OCI-LY3 (cell line): ENCODE measurements at regions not wholly inside any gene's neighbourhood (a gene's known extent, or its start where the extent isn't known, plus 50 kb on each side); places are given as distances from the start of the nearest gene placed in this dataset.
A peak's percentile ranks its signal among the peaks of the same experiment; 100 is the strongest.

ENCODE experiments used
- H2AFZ ChIP-seq: fragments of 200-600, 300-600 bp; shearing (Covaris generic); 2 replicates; pipeline ENCODE4 v1.6.0; 2014; ENCODE audit warnings: antibody characterized with exemption, low read depth, low read length
- H3K27ac ChIP-seq: fragments of 200-600, 300-600 bp; sonication (generic); 2 replicates; pipeline ENCODE4 v1.5.1; 2014; ENCODE audit warnings: mild to moderate bottlenecking, low read length, moderate library complexity, mixed read lengths
- H3K27me3 ChIP-seq: fragments of 200-600, 300-600 bp; sonication (generic); 2 replicates; pipeline ENCODE4 v1.6.1; 2014; ENCODE audit warnings: low read depth, low read length, mixed read lengths
- H3K36me3 ChIP-seq: fragments of 200-600, 300-600 bp; sonication (generic); replicated peaks from 2 replicates; pipeline ENCODE3; 2014; ENCODE audit warnings: low read depth, low read length, mixed read lengths
- H3K4me1 ChIP-seq: fragments of 300-600, 200-600 bp; sonication (generic); 2 replicates; pipeline ENCODE4 v1.6.1; 2014; ENCODE audit warnings: low read length, mixed read lengths
- H3K4me2 ChIP-seq: fragments of 200-600, 300-600 bp; sonication (generic); 2 replicates; pipeline ENCODE4 v1.6.1; 2014; ENCODE audit warnings: low read length, mixed read lengths
- H3K4me3 ChIP-seq: fragments of 300-600, 200-600 bp; sonication (generic); 2 replicates; pipeline ENCODE4 v1.5.1; 2014; ENCODE audit warnings: antibody characterized with exemption, mild to moderate bottlenecking, low read length, moderate library complexity
- H3K79me2 ChIP-seq: fragments of 300-600, 200-600 bp; shearing (Covaris generic); 2 replicates; pipeline ENCODE4 v1.6.1; 2014; ENCODE audit warnings: mild to moderate bottlenecking, low read length, mixed read lengths
- H3K9ac ChIP-seq: fragments of 300-600, 200-600 bp; shearing (Covaris generic); 2 replicates; pipeline ENCODE4 v1.6.0; 2014; ENCODE audit warnings: mild to moderate bottlenecking, low read length, moderate library complexity
- H3K9me3 ChIP-seq: fragments of 200-600, 300-600 bp; shearing (Covaris generic); 2 replicates; pipeline ENCODE4 v1.6.1; 2014; ENCODE audit warnings: low read length, mixed read lengths; ENCODE audit not compliant: insufficient read depth
- H4K20me1 ChIP-seq: fragments of 200-600, 300-600 bp; sonication (generic); 2 replicates; pipeline ENCODE4 v1.6.1; 2016; ENCODE audit warnings: low read length, mixed read lengths; ENCODE audit not compliant: insufficient read depth
- EZH2phosphoT487 ChIP-seq: fragments of 200-600 bp; shearing (Covaris generic); IDR thresholded peaks from 2 replicates; pipeline ENCODE4 v1.6.1; 2018; ENCODE audit warnings: antibody characterized with exemption, mixed run types, low read depth
- TF ChIP-seq, protein P1 (sequence below): fragments of 200-600, 300-600 bp; sonication (generic); IDR thresholded peaks from 2 replicates; pipeline ENCODE4 v1.5.1; 2014; ENCODE audit warnings: antibody characterized with exemption, low read length, low read depth

DNA sequence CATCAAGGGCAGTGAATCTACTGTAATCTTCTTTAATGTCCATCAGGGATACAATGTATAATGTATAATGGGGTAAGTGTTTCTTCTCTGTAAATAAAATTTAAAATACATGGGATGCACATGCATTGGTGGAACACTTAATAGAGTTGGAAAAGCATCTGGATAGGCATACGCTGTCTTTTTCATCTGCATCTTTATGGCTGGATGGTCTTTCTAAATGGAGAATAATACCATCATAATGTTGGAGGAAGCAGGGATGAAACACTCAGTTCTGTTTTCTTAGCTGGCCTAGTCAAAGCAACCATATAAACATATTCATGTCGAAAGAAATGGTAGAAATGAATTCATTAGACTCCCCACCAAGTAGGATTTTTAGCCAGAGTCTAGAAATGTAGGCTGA lies 202.8 kb downstream of the CDCA7 start:
- Histone ChIP-seq H3K9me3 (no peaks in the 10 kb centered on the region), H3K4me2 (no peak overlapping the region), H3K79me2 (no peaks in the 10 kb centered on the region), H3K9ac (no peak overlapping the region), H3K4me3 (no peak overlapping the region), H2AFZ (no peak overlapping the region), H3K27me3 (peaks cover 38% of the 10 kb centered on the region), H4K20me1 (no peaks in the 10 kb centered on the region), H3K36me3 (no peaks in the 10 kb centered on the region), H3K4me1 (no peaks in the 10 kb centered on the region), H3K27ac (no peak overlapping the region)
- TF ChIP-seq, protein P1, sequence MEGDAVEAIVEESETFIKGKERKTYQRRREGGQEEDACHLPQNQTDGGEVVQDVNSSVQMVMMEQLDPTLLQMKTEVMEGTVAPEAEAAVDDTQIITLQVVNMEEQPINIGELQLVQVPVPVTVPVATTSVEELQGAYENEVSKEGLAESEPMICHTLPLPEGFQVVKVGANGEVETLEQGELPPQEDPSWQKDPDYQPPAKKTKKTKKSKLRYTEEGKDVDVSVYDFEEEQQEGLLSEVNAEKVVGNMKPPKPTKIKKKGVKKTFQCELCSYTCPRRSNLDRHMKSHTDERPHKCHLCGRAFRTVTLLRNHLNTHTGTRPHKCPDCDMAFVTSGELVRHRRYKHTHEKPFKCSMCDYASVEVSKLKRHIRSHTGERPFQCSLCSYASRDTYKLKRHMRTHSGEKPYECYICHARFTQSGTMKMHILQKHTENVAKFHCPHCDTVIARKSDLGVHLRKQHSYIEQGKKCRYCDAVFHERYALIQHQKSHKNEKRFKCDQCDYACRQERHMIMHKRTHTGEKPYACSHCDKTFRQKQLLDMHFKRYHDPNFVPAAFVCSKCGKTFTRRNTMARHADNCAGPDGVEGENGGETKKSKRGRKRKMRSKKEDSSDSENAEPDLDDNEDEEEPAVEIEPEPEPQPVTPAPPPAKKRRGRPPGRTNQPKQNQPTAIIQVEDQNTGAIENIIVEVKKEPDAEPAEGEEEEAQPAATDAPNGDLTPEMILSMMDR, result no peak
- TF ChIP-seq EZH2phosphoT487, result no peak

GRCh38 chr2:173567493-173567892 lies 212.8 kb downstream of the CDCA7 start:
- H3K4me1 ChIP-seq, result peaks cover 12% of the 10 kb centered on the region
- TF ChIP-seq, protein P1, result no peak
- no peak for TF ChIP-seq EZH2phosphoT487
- no peak overlapping the region for H3K27ac ChIP-seq
- H3K9ac ChIP-seq, result no peak overlapping the region
- H3K4me3 ChIP-seq, result no peak overlapping the region
- no peaks in the 10 kb centered on the region for H3K79me2 ChIP-seq
- H3K9me3 ChIP-seq, result no peaks in the 10 kb centered on the region
- H4K20me1 ChIP-seq, result no peaks in the 10 kb centered on the region
- H3K27me3 ChIP-seq, result no peaks in the 10 kb centered on the region
- no peaks in the 10 kb centered on the region for H3K36me3 ChIP-seq
- H3K4me2 ChIP-seq, result no peak overlapping the region
- H2AFZ ChIP-seq, result no peak overlapping the region

DNA sequence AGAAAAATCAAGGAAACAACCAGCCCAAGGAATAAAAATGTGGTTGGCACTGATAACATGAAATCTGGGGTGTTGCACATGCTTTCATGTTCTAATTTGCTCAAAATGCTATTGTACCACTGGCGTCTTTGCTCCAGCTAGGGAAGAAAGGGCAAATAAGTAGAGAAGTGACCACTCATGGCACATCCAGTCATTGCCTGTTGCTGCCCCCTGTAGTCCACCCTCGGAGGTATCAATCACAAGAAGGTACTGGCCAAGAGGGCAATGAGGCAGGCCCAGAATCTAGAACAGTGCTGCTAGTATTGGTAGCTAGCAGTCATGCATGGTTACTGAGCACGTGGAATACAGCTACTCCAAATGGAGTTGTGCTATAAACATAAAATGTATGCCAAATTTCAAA lies 213.4 kb downstream of the CDCA7 start:
- Histone ChIP-seq H3K4me2 (no peak overlapping the region), H3K4me1 (peaks cover 17% of the 10 kb centered on the region), H3K27ac (no peak overlapping the region), H3K9me3 (no peaks in the 10 kb centered on the region), H3K9ac (no peak overlapping the region), H3K27me3 (no peaks in the 10 kb centered on the region), H4K20me1 (no peaks in the 10 kb centered on the region), H3K36me3 (no peaks in the 10 kb centered on the region), H2AFZ (no peak overlapping the region), H3K79me2 (no peaks in the 10 kb centered on the region), H3K4me3 (no peak overlapping the region)
- no peak for TF ChIP-seq EZH2phosphoT487
- TF ChIP-seq, protein P1, result peak; percentile 46

DNA sequence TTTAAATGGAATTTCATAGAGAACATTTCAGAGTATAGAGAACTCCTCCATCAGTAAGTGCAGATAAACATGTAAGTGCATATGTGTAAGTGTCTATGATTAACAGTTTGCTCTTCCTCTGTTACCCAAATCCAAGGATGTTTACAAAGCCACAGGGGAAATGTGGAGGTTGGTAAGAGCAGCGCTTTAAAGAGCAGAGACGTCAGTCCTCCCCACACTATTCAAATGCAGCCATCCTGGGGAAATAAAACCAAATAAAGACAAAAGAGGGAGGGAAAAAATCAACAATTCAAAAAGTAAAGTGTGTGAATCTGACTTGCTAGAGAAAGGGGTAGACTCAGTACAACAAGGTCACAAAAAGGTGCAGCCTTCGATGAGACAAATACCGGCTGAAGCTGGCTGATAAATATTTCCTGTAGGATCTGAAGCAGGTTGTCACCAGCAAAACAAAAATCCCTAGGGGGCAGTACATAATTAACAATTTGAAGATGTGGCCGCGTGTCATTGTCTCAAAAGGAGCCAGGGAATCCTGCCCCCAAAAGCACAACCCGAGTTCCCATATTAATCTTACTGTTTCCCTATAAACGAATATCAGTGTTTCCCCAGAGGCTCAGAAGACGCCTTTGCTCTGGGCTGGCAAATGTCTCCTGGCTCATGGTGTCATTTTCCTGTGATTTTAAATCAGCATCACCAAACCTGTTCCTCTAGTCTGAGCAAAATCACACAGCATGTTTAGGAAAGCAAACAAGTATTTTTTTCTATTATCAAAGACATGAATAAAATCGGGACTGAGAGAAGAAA lies 216.5 kb downstream of the CDCA7 start:
- Histone ChIP-seq H4K20me1 (no peaks in the 10 kb centered on the region), H3K36me3 (no peaks in the 10 kb centered on the region), H3K79me2 (no peaks in the 10 kb centered on the region), H3K27ac (no peak overlapping the region), H3K4me3 (peak overlapping the region; percentile 21), H3K9ac (no peak overlapping the region), H2AFZ (peak overlapping the region; percentile 43), H3K9me3 (no peaks in the 10 kb centered on the region), H3K27me3 (no peaks in the 10 kb centered on the region), H3K4me2 (peak overlapping the region; percentile 50), H3K4me1 (peaks cover 36% of the 10 kb centered on the region)
- TF ChIP-seq, protein P1, result peak; percentile 57
- no peak for TF ChIP-seq EZH2phosphoT487
